Ascending aorta (tissue), 2 donors: ENCODE measurements at regions not wholly inside any gene's neighbourhood (a gene's known extent, or its start where the extent isn't known, plus 50 kb on each side); places are given as distances from the start of the nearest gene placed in this dataset.

Experiments
- DNase-seq, 2 donors: peaks; one replicate each; pipeline ENCODE4 v3.0.0-alpha.2; 2019; ENCODE audit warnings: low spot score in 2 of 2
- H3K27ac ChIP-seq, 2 donors: fragments of 200-600 bp; sonication (generic); one replicate each; pipeline ENCODE4 v1.5.1; 2016 to 2017; ENCODE audit warnings: mild to moderate bottlenecking in 1 of 2
- H3K27me3 ChIP-seq: fragments of 200-600 bp; sonication (generic); one replicate; pipeline ENCODE4 v1.5.1; 2017
- H3K36me3 ChIP-seq, 2 donors: fragments of 200-600 bp; sonication (generic); one replicate each; pipeline ENCODE4 v1.5.1; 2016
- H3K4me1 ChIP-seq, 2 donors: fragments of 200-600 bp; sonication (generic); one replicate each; pipeline ENCODE4 v1.5.1; 2016 to 2017; ENCODE audit warnings: mild to moderate bottlenecking in 1 of 2
- H3K4me3 ChIP-seq, 2 donors: fragments of 200-600 bp; sonication (generic); one replicate each; pipeline ENCODE4 v1.5.1; 2016 to 2017; ENCODE audit warnings: mild to moderate bottlenecking in 1 of 2
- H3K9me3 ChIP-seq, 2 donors: fragments of 200-600 bp; sonication (generic); one replicate each; pipeline ENCODE4 v1.5.1; 2016
- intact Hi-C: fragments of 100-400 bp; cut with DNase I; formaldehyde crosslinking; loops from one replicate; pipeline ENCODE4 v1.15.1; 2023
- TF ChIP-seq, protein P1 (sequence below), 3 experiments: fragments of 200-600 bp in 2 of 3; fragments of 450-650 bp in 1 of 3; sonication (generic) in 2 of 3; IDR thresholded peaks; one replicate each; pipeline ENCODE4 v1.5.1; 2016 to 2019; ENCODE audit warnings: antibody characterized with exemption in 3 of 3, mild to moderate bottlenecking in 1 of 3, moderate library complexity in 1 of 3

DNA sequence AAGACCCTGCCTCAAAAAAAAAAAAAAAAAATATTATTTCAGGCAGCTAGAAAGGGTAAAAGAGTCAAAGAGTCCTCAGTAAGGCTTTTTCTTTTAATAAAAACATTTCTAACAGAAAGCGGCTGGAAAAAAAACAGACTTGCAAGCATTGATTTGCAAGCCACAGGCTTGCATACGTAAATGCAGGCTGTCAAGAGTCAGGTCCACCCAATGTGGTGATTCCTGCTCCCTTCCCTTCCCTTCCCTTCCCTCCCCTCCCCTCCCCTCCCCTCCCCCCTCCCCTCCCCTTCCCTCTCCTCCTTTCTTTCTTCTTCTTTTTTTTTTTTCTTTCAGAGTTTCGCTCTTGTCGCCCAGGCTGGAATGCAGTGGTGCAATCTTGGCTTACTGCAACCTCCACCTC lies 74.4 kb upstream of the GULP1 start:
- TF ChIP-seq, protein P1, sequence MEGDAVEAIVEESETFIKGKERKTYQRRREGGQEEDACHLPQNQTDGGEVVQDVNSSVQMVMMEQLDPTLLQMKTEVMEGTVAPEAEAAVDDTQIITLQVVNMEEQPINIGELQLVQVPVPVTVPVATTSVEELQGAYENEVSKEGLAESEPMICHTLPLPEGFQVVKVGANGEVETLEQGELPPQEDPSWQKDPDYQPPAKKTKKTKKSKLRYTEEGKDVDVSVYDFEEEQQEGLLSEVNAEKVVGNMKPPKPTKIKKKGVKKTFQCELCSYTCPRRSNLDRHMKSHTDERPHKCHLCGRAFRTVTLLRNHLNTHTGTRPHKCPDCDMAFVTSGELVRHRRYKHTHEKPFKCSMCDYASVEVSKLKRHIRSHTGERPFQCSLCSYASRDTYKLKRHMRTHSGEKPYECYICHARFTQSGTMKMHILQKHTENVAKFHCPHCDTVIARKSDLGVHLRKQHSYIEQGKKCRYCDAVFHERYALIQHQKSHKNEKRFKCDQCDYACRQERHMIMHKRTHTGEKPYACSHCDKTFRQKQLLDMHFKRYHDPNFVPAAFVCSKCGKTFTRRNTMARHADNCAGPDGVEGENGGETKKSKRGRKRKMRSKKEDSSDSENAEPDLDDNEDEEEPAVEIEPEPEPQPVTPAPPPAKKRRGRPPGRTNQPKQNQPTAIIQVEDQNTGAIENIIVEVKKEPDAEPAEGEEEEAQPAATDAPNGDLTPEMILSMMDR (IDR thresholded peaks at IDR 0.05) = no peak
- H3K4me3 ChIP-seq = no peak overlapping the region
- no peak overlapping the region for H3K27ac ChIP-seq
- no peaks in the 10 kb centered on the region for H3K9me3 ChIP-seq
- no peaks in the 10 kb centered on the region for H3K36me3 ChIP-seq
- no peaks in the 10 kb centered on the region for H3K27me3 ChIP-seq
- no peak for DNase-seq
- intact Hi-C loops = no loop called here
- H3K4me1 ChIP-seq = no peaks in the 10 kb centered on the region

- Histone ChIP-seq H3K36me3 (no peaks in the 10 kb centered on the region), H3K4me3 (no peak overlapping the region), H3K4me1 (peaks cover 0 to 2% of the 10 kb centered on the region in 2 donors), H3K9me3 (no peaks in the 10 kb centered on the region), H3K27me3 (no peaks in the 10 kb centered on the region), H3K27ac (peak overlapping the region in 1 of 2 donors; percentile 34)
- TF ChIP-seq, protein P1 (IDR thresholded peaks at IDR 0.05) = no peak
- intact Hi-C loops = no loop called here
- DNase-seq = no peak
Observed at GRCh38 chr2:188219541-188219940, 72.1 kb upstream of the GULP1 start.

- no peak overlapping the region for H3K4me3 ChIP-seq
- H3K27ac ChIP-seq = no peak overlapping the region
- H3K9me3 ChIP-seq = no peaks in the 10 kb centered on the region
- no peak for DNase-seq
- no peaks in the 10 kb centered on the region for H3K36me3 ChIP-seq
- intact Hi-C loops = no loop called here
- TF ChIP-seq, protein P1 (IDR thresholded peaks at IDR 0.05) = no peak
- peaks cover 0 to 2% of the 10 kb centered on the region in 2 donors for H3K4me1 ChIP-seq
- no peaks in the 10 kb centered on the region for H3K27me3 ChIP-seq
Observed at GRCh38 chr2:188220535-188220934, 71.1 kb upstream of the GULP1 start.

DNA sequence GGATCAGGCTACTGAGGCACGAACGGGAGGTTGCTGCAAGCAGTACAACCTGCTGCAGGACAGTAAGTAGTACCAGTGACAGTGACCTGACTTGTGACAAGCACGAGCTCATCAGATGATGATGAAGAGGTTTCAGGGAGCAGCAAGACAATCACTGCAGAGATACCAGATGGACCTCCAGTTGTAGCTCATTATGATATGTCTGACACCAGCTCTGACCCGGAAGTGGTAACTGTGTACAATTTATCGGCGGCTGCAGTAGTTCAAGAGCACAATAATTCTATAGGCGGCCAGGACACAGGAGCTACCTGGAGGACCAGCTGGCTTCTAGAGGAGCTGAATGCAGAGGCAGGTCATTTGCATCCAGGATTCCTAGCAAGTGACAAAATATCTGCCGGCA lies 64.0 kb upstream of the GULP1 start:
- Histone ChIP-seq H3K36me3 (no peaks in the 10 kb centered on the region), H3K4me1 (peaks cover 0 to 2% of the 10 kb centered on the region in 2 donors), H3K4me3 (no peak overlapping the region), H3K9me3 (no peaks in the 10 kb centered on the region), H3K27ac (no peak overlapping the region), H3K27me3 (no peaks in the 10 kb centered on the region)
- TF ChIP-seq, protein P1 (IDR thresholded peaks at IDR 0.05) = no peak
- intact Hi-C loops = no loop called here
- DNase-seq = no peak

GRCh38 chr2:188235364-188235763 lies 56.3 kb upstream of the GULP1 start:
- Histone ChIP-seq H3K27ac (no peak overlapping the region), H3K27me3 (no peaks in the 10 kb centered on the region), H3K4me1 (no peaks in the 10 kb centered on the region), H3K4me3 (no peak overlapping the region), H3K9me3 (peaks cover 9 to 17% of the 10 kb centered on the region in 2 donors), H3K36me3 (no peaks in the 10 kb centered on the region)
- intact Hi-C loops = no loop called here
- TF ChIP-seq, protein P1 (IDR thresholded peaks at IDR 0.05) = no peak
- no peak for DNase-seq

DNA sequence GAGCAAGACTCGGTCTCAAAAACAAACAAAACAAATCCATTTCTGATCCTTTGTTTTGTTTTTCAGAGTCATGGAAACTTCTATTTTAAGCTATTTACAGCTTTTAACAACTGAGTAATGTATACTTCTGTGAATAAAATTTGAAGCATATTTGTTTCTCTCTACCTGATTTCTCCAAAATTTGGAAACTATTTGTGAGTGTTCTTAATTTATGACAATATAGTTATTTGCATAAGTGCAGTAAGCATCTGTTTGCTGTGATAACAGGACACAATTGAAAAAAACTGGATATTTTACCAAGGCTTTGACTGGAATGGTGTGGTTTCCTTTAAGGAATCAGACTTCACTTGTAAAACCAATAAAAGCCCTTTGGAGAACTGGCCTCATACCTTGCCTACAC lies 53.3 kb upstream of the GULP1 start:
- Histone ChIP-seq H3K4me3 (no peak overlapping the region), H3K4me1 (no peaks in the 10 kb centered on the region)
- TF ChIP-seq, protein P1 (IDR thresholded peaks at IDR 0.05) = no peak

More for the DNA sequence above, 53.3 kb upstream of the GULP1 start:
- Histone ChIP-seq H3K27me3 (no peaks in the 10 kb centered on the region), H3K9me3 (peaks cover 9 to 17% of the 10 kb centered on the region in 2 donors), H3K27ac (no peak overlapping the region), H3K36me3 (no peaks in the 10 kb centered on the region)
- intact Hi-C loops = no loop called here
- no peak for DNase-seq
